ENCODE measurements at regions not wholly inside any gene's neighbourhood (a gene's known extent, or its start where the extent isn't known, plus 50 kb on each side); places are given as distances from the start of the nearest gene placed in this dataset.
"Not testable (repeated sequence)": the region's sequence is repeated elsewhere in the genome, so short reads cannot be mapped to it uniquely, and the experiment has no call there.

DNA sequence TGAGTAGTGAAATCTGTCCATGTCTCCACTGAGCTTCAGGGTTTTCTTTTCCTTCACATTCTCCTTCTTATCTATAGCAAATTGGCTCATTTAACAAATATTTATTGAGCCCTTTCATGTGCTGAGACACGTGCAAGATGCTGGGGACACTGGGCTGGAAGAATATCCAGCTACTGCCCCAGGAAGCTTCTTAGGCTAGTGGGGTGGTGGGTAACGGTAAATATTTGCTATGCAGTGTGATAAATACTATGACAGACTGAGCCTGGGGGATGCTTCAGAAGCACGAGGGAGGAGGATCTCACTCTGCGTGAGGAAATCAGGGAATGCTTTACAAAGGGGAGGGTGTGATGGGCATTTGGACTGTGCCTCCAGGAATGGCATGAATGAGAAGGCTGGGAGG is 524.1 kb downstream of the GRIN2A start:
- no peak for DNase-seq

DNA sequence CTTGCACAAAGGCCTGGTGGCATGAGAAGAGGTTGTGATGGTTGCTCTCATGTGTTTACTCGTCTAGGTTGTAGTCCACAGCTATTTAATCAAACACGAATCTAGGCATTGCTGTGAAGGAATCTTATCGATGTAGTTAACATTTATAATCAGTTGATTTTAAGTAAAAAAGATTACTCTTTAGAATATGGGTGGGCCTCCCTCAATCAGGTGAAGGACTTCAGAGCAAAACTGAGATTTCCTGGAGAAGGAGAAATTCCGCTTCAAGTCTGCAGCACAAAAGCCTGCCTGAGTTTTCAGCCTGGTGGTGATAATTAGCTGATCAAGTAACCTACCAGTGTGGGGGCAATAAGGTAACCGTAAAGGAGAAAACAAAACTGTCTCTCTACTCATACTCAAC is 523.6 kb downstream of the GRIN2A start:
- no peak for DNase-seq

DNA sequence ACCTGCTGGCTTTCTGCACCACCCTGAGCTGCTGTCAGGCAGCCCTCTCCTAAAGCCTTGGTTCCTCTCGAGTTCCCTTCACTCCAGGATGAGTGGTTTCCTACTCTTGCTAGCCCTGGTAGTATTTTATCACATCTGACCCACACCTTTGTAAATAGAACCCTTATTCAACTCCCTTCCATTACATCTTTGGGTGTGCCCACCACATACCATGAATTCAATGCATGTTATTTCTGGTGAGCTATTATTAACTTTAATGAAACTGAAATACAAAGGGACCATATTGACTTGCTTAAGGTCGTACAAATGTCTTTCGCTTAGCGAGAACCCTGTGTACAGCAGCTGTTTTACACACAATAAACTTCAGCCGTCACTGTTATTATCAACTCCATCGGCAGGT is 521.3 kb downstream of the GRIN2A start:
- DNase-seq, result no peak

DNA sequence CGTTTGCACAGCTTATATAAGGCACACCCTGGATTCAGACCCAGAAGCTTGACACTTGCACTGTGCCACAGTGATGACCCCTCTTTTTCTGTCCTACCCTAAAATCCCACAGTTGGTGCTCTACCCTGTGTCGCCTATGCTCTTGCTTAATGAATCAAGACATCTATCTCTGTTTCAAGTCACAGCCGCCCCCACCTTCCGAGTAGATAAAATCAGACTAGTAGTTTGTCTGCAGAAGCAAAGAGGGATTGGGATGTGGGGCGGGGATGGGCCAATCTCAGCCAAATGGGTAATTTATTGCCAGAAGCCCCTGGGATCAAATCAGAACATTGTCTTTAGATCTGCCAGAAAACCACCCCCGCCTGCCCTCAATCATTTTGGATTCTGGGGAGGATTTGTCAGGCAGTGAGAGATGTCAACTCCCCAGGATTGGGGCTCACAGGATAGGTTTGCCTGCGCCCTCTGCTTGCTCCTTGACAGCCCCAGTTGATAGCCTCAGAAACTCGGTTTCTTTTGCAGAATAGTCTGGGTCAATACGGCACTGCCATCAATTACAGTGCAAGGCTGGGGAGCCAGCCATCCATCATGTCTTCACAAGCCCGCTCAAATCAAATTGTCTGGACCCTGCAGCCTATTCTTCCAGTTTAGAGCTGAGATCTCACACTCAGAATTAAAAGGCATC is 520.8 kb downstream of the GRIN2A start:
- no peak for DNase-seq

DNA sequence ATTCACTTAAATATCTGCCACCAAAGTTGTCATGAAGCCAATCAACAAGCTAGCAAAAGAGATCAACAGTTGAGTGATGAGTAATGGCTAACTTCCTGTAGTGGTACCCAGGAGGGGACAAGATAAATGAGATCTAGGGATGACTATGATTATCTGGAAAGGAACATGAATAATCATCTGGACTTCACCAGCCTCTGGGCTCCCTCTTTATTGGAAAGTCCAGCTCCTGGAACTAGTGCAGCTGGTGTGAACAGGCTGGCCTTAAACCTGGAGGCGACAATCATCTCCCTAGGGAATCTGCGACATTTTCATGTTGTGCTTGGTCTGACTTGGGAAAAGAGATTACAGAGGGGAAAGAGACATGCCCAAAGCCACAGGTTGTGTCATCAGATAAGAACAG is 518.6 kb downstream of the GRIN2A start:
- DNase-seq, result no peak

DNA sequence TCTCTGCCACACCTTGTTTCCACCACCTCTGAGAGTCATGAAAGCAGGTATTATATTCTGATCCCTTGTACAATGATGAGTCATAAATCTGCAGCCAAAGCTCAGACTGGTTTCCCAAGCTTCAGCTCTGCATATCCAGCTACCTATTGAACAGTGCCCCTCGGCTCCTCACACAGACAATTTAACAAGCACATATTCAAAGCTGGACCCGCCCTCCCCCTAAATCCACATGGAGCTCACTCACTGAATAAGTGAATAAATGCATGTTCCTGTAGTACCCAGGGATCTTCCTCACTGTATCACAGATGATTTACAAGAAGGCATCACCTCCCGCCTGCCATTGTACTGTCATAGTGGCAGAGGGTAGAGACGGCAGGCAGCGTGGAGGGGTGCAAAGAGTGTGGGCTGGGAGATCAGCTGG is 516.4 kb downstream of the GRIN2A start:
- no peak for DNase-seq

- no peak for DNase-seq
Observed at GRCh38 chr16:9666834-9667480, 515.3 kb downstream of the GRIN2A start.

DNA sequence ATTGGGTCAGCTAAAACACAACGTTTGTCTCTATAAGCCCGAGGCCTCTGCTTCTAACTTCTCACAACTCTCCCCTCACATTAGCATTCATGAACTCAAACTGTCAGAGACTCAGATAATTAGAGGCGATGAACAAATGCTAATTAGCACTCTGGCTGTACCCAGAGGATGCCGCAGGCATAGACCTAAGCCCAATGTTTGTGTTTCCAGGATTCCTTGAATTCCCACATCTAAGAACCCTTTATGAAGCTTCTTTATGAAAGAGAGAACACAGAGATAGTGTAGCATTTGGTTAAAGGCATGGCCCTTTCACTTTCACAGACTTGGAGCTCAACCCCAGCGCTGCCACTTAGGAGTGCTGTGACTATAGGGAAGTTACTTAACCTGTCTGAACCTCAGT is 512.2 kb downstream of the GRIN2A start:
- DNase-seq, result no peak

GRCh38 chr16:9670616-9671015 is 511.6 kb downstream of the GRIN2A start:
- not testable (repeated sequence) for DNase-seq

GRCh38 chr16:9676560-9677300 is 505.5 kb downstream of the GRIN2A start:
- not testable (repeated sequence) for DNase-seq

DNA sequence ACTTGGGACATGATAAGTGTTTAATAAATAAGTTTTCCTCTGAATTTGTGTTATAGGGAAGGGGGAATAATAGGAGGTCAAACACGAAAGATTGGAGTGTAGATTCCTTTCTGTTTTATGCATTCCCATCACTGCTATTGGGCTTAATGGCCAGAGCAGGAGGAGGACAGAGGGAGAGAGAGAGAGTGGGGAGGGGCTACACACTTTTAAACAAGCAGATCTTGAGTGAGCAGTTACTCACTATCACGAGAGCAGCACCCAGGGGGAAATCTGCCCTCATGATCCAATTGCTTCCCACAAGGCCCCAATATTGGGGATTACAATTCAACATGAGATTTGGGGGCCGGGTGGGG is 505.0 kb downstream of the GRIN2A start:
- DNase-seq, result no peak

GRCh38 chr16:9679213-9679767 is 502.9 kb downstream of the GRIN2A start:
- DNase-seq, result no peak

DNA sequence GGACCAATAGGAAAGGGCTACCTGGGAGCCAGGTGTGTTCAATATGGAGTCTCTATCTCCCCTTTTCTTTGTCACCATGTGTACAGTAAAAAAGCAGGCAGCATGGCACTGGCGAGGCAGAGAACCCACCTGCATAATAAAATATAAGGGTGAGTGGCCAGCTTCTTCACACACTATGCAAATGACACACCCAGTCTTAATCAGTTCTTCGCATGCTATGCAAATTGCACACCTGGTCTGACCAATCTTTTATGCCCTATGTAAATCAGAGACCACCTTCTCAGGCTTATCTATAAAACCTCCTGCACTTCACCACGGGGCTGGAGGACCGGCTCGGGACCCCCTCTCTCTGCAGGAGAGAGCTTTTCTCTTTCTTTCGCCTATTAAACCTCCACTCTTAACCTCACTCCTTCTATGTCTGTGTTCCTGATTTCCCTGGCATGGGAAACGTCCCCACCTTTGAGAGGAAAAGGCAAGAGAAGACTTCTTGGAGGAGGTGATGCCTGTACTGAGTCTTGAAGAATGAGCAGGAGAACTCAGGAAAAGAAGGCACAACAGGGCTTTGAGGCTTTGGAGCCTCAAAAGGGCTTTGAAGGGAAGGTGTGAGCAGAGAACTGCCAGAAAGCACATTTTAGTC is 502.1 kb downstream of the GRIN2A start:
- DNase-seq, result no peak

DNA sequence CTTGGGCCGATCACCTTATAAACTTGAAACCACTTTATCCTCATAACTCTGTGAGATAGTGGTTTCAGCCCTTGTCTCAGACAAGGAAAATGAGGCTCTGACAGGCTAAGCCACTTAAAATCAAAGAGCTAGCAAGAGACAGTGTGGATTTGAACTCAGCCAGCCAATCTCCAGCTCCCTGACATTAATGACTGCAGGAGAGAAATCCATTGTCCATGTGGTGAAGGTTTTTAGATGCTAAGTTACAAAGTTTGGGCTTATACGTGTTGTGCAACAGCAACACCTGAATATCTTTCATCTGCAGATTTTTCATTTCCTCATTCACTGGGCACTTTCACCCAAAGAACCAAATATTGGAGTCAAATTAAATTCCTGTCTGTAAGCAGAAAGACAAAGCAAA is 501.3 kb downstream of the GRIN2A start:
- DNase-seq, result no peak

DNA sequence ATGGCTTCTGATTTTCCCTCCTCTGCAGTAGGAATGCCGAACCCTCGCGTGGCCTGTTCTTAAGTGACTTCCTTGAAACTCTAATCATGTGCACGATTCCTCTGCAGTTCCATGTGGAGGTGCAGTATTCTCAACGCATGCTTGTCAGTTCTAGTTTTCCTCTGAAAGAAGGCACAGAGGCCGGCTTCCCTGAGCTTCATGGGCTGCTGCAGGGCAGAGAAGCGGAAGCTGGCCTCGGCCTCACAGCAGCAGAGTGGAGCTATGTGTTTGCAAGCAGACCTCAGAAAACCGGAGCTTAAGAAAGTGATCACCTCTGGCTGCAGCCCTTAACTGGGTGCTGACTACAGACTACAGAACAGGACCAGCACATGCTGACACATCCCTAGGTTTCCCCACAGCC is 500.7 kb downstream of the GRIN2A start:
- DNase-seq, result no peak

DNA sequence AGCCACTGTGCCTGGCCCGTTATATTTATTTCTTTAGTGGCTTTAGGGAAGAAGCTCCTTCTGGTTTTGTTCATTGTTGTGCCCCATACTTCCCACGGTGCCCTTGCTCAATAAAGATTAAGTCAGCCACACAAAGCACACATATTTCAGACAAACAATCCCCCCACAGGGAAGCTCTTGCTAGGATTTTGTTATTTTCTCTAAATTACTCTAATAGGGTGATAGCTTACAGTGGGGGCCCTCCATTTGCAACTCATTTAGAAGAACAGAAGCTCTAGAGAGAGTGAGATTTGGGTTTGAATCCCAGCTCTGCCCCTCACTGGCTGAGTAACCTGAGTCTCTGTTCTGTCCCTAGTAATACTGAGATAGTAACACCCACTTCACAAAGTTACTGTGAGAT is 499.9 kb downstream of the GRIN2A start:
- no peak for DNase-seq

GRCh38 chr16:9683677-9684076 is 498.6 kb downstream of the GRIN2A start:
- no peak for DNase-seq

GRCh38 chr16:9687737-9688319 is 494.4 kb downstream of the GRIN2A start:
- no peak for DNase-seq

DNA sequence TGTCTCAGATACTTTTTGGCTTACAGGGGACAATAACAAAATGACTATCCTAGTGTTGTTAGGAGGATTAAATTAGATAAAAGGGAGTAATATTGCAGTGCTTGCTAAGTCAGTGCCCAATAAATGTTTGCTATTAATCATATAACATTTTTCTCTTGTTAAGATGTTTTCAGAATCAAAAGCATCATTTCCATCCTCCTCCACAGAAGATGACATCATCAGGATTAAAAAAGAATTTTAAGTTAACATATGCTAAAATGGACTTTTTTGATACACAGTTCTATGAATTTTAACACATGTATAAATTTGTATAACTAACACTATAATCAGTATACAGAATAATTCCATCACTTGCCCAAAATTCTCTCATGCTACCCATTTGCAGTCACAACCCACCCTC is 492.6 kb downstream of the GRIN2A start:
- no peak for DNase-seq

DNA sequence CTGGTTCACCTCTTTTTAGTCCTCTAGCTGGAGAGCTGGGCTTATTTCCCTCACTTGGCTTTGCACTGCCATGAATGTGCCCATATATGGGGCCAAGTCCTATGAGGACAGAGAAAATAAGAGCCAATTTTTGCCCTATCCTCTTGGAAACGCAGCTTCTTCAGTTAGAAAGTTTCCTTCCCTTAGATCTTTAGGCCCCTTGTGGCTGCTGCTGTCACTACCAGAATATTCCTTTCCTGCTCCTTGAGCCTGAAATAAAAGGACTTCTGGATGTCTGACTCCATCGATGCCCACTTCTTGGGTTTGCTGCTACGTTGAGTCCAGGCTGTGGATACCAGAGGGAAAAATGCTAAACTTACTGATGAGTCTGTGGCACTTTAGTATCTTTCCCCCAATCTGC is 487.1 kb downstream of the GRIN2A start:
- no peak for DNase-seq

All from fibroblast of skin of scalp (primary cell).